ENCODE measurements at regions not wholly inside any gene's neighbourhood (a gene's known extent, or its start where the extent isn't known, plus 50 kb on each side); places are given as distances from the start of the nearest gene placed in this dataset.
"Not testable (repeated sequence)": the region's sequence is repeated elsewhere in the genome, so short reads cannot be mapped to it uniquely, and the experiment has no call there.

- Histone ChIP-seq H3K27ac (ENCODE audit: low read length) (no peak overlapping the region), H3K9me3 (ENCODE audit: control insufficient read depth in 2 of 2, low read length in 2 of 2) (no peaks in the 10 kb centered on the region), H3K9ac (ENCODE audit: low read length in 2 of 2) (no peak overlapping the region), H3K27me3 (ENCODE audit: control insufficient read depth in 1 of 2, insufficient read depth in 2 of 2, low read length in 2 of 2) (peaks cover 0 to 12% of the 10 kb centered on the region in 2 donors), H3K4me3 (ENCODE audit: low read length in 2 of 2) (no peak overlapping the region), H3K36me3 (ENCODE audit: control insufficient read depth in 2 of 2, insufficient read depth in 2 of 2, low read length in 2 of 2) (no peaks in the 10 kb centered on the region), H3K4me1 (ENCODE audit: control insufficient read depth, insufficient read depth, low read length) (no peaks in the 10 kb centered on the region)
These were observed 87.0 kb upstream of the VRK1 start for GRCh38 chr14:96710060-96710666.

DNA sequence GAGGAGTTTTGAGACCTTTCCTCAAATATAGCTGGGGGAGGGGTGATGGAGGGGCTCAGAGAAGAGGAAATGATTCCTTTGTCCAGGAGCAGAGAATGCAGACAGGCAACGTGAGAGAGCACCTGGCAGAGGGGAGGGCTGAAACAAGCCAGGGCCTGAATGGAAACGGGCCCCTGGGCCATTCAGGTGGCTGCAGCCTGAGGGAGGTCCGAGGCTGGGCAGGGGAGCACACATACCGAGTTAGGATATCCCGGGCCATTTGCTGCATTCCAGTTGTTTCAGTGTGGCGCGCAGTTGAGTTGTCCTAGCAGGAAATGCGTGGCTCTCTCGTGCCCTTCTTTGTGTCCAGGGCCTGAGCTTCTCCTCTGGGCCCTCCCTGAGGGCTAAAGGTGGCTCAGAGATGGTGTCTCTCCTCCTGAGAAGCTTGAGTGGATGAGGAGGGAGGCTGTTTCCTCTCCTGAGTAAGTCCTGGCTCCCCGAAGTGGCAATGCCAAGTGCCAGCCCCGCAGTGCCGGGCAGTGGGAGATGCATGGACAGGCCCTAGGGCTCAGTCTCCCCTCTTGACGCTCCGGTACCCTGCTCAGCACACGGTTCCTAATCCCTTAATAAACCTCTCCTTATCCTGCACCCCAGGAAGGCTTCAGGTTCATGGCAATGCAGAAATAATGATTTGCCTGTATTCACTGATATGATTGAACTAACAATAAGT is 85.5 kb upstream of the VRK1 start:
- no peak overlapping the region for H3K4me3 ChIP-seq (ENCODE audit: low read length in 2 of 2)
- no peak overlapping the region for H3K27ac ChIP-seq (ENCODE audit: low read length)
- no peaks in the 10 kb centered on the region for H3K36me3 ChIP-seq (ENCODE audit: control insufficient read depth in 2 of 2, insufficient read depth in 2 of 2, low read length in 2 of 2)
- no peak overlapping the region for H3K9ac ChIP-seq (ENCODE audit: low read length in 2 of 2)
- no peaks in the 10 kb centered on the region for H3K4me1 ChIP-seq (ENCODE audit: control insufficient read depth, insufficient read depth, low read length)
- peaks cover 0 to 12% of the 10 kb centered on the region in 2 donors for H3K27me3 ChIP-seq (ENCODE audit: control insufficient read depth in 1 of 2, insufficient read depth in 2 of 2, low read length in 2 of 2)
- H3K9me3 ChIP-seq (ENCODE audit: control insufficient read depth in 2 of 2, low read length in 2 of 2): no peaks in the 10 kb centered on the region

DNA sequence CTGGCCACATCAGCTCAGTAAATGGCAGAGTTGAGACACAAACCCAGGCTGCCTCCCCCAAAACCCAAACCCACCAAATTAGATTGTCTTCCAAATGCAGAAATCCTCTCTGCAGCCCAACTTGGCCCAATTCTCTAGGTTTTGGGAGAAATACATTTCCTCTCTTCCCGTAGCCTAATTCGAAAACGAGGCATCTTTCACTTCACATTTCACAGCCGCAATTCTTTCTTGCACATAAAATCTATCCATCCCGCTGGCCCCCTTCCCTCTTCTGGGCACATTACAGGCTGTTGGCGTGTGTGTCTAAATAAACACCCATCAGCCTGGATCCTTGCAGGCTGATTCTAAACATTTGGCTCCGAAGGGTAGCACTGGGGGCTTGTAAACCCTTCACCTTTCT is 83.8 kb upstream of the VRK1 start:
- Histone ChIP-seq H3K9me3 (ENCODE audit: control insufficient read depth in 2 of 2, low read length in 2 of 2) (no peaks in the 10 kb centered on the region), H3K27me3 (ENCODE audit: control insufficient read depth in 1 of 2, insufficient read depth in 2 of 2, low read length in 2 of 2) (peaks cover 0 to 12% of the 10 kb centered on the region in 2 donors), H3K4me3 (ENCODE audit: low read length in 2 of 2) (no peak overlapping the region), H3K4me1 (ENCODE audit: control insufficient read depth, insufficient read depth, low read length) (no peaks in the 10 kb centered on the region), H3K27ac (ENCODE audit: low read length) (no peak overlapping the region), H3K36me3 (ENCODE audit: control insufficient read depth in 2 of 2, insufficient read depth in 2 of 2, low read length in 2 of 2) (no peaks in the 10 kb centered on the region), H3K9ac (ENCODE audit: low read length in 2 of 2) (no peak overlapping the region)

GRCh38 chr14:96714537-96714936 is 82.6 kb upstream of the VRK1 start:
- not testable (repeated sequence) for H3K9ac ChIP-seq (ENCODE audit: low read length in 2 of 2); H3K9me3 ChIP-seq (ENCODE audit: control insufficient read depth in 2 of 2, low read length in 2 of 2); H3K27me3 ChIP-seq (ENCODE audit: control insufficient read depth in 1 of 2, insufficient read depth in 2 of 2, low read length in 2 of 2); H3K4me1 ChIP-seq (ENCODE audit: control insufficient read depth, insufficient read depth, low read length); H3K27ac ChIP-seq (ENCODE audit: low read length); H3K4me3 ChIP-seq (ENCODE audit: low read length in 2 of 2); H3K36me3 ChIP-seq (ENCODE audit: control insufficient read depth in 2 of 2, insufficient read depth in 2 of 2, low read length in 2 of 2)

- Histone ChIP-seq H3K27me3 (ENCODE audit: control insufficient read depth in 1 of 2, insufficient read depth in 2 of 2, low read length in 2 of 2) (peaks cover 0 to 2% of the 10 kb centered on the region in 2 donors), H3K36me3 (ENCODE audit: control insufficient read depth in 2 of 2, insufficient read depth in 2 of 2, low read length in 2 of 2) (no peaks in the 10 kb centered on the region), H3K9me3 (ENCODE audit: control insufficient read depth in 2 of 2, low read length in 2 of 2) (no peaks in the 10 kb centered on the region), H3K9ac (ENCODE audit: low read length in 2 of 2) (no peak overlapping the region), H3K27ac (ENCODE audit: low read length) (no peak overlapping the region), H3K4me3 (ENCODE audit: low read length in 2 of 2) (no peak overlapping the region), H3K4me1 (ENCODE audit: control insufficient read depth, insufficient read depth, low read length) (no peaks in the 10 kb centered on the region)
These were observed 80.1 kb upstream of the VRK1 start for GRCh38 chr14:96717116-96717515.

DNA sequence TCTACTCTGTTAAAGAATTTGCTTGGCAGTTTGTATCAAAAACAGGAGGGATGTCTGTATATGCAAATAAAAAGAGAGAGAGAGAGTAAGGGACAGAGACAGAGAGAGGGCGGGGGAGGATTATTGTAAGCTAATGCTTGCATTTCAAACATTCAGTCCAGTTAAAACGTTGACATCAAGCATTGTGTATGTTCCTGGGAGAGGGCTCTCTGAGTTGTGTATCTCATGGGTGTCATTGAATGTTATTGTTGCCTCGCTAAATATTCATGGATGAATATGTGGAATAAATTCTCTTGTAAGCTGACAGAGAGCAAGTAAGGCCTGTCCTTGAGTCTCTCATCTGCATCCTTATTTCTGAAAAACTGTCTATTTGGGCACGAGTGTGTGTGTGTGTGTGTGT is 78.8 kb upstream of the VRK1 start:
- Histone ChIP-seq H3K27me3 (ENCODE audit: control insufficient read depth in 1 of 2, insufficient read depth in 2 of 2, low read length in 2 of 2) (peaks cover 0 to 2% of the 10 kb centered on the region in 2 donors), H3K27ac (ENCODE audit: low read length) (no peak overlapping the region), H3K9ac (ENCODE audit: low read length in 2 of 2) (no peak overlapping the region)

GRCh38 chr14:96720702-96721101 is 76.5 kb upstream of the VRK1 start:
- not testable (repeated sequence) for H3K4me3 ChIP-seq (ENCODE audit: low read length in 2 of 2); H3K9me3 ChIP-seq (ENCODE audit: control insufficient read depth in 2 of 2, low read length in 2 of 2); H3K4me1 ChIP-seq (ENCODE audit: control insufficient read depth, insufficient read depth, low read length); H3K27ac ChIP-seq (ENCODE audit: low read length); H3K36me3 ChIP-seq (ENCODE audit: control insufficient read depth in 2 of 2, insufficient read depth in 2 of 2, low read length in 2 of 2); H3K27me3 ChIP-seq (ENCODE audit: control insufficient read depth in 1 of 2, insufficient read depth in 2 of 2, low read length in 2 of 2); H3K9ac ChIP-seq (ENCODE audit: low read length in 2 of 2)

More for the DNA sequence above, 78.8 kb upstream of the VRK1 start:
- no peak overlapping the region for H3K4me3 ChIP-seq (ENCODE audit: low read length in 2 of 2)
- no peaks in the 10 kb centered on the region for H3K9me3 ChIP-seq (ENCODE audit: control insufficient read depth in 2 of 2, low read length in 2 of 2)
- H3K4me1 ChIP-seq (ENCODE audit: control insufficient read depth, insufficient read depth, low read length): no peaks in the 10 kb centered on the region
- H3K36me3 ChIP-seq (ENCODE audit: control insufficient read depth in 2 of 2, insufficient read depth in 2 of 2, low read length in 2 of 2): no peaks in the 10 kb centered on the region

DNA sequence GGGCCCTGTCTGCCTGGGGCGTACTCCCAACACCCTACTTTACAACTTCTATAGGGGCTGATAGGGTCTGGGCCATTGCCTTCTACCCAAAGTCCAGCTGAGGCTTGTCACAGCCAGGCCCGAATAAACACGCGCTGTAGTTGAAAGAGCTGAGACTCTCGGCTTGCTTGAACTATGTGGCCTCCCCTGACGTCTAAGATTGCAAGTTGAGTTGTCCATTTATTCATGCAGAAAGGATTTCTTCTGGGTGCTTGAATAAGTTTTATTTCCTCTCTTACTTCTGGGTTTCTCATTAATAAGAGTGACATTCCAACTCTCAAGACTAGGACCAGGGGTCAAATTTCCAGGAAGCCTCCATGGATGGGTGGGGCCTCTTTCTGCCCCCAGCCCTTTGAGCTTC is 74.4 kb upstream of the VRK1 start:
- H3K4me1 ChIP-seq (ENCODE audit: control insufficient read depth, insufficient read depth, low read length): no peaks in the 10 kb centered on the region
- peaks cover 0 to 3% of the 10 kb centered on the region in 2 donors for H3K27me3 ChIP-seq (ENCODE audit: control insufficient read depth in 1 of 2, insufficient read depth in 2 of 2, low read length in 2 of 2)
- H3K4me3 ChIP-seq (ENCODE audit: low read length in 2 of 2): no peak overlapping the region
- H3K9ac ChIP-seq (ENCODE audit: low read length in 2 of 2): no peak overlapping the region
- no peak overlapping the region for H3K27ac ChIP-seq (ENCODE audit: low read length)
- H3K9me3 ChIP-seq (ENCODE audit: control insufficient read depth in 2 of 2, low read length in 2 of 2): peaks cover 2 to 5% of the 10 kb centered on the region in 2 donors
- no peaks in the 10 kb centered on the region for H3K36me3 ChIP-seq (ENCODE audit: control insufficient read depth in 2 of 2, insufficient read depth in 2 of 2, low read length in 2 of 2)

DNA sequence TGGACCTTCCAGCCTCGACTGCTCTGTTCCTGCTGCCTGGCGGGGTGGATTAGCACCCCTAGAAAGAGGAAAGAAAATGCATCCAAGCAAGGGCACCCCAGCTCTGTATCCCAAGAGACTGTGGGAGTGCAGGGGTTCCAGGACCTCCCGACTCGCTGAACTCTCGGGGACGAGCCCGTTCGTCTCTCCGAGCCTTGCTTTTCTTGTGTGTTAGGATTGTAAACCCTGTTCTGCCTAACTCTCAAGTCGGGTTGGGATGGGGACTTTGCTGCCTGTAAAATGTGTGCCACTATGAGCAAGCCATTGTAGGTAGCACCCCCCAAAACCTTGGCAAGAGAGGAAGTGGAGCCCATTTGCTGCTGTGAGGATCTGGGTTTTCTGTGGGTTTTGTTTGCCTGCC is 73.2 kb upstream of the VRK1 start:
- no peaks in the 10 kb centered on the region for H3K4me1 ChIP-seq (ENCODE audit: control insufficient read depth, insufficient read depth, low read length)
- peaks cover 2 to 5% of the 10 kb centered on the region in 2 donors for H3K9me3 ChIP-seq (ENCODE audit: control insufficient read depth in 2 of 2, low read length in 2 of 2)
- H3K27ac ChIP-seq (ENCODE audit: low read length): no peak overlapping the region
- H3K9ac ChIP-seq (ENCODE audit: low read length in 2 of 2): no peak overlapping the region
- H3K4me3 ChIP-seq (ENCODE audit: low read length in 2 of 2): no peak overlapping the region
- no peaks in the 10 kb centered on the region for H3K36me3 ChIP-seq (ENCODE audit: control insufficient read depth in 2 of 2, insufficient read depth in 2 of 2, low read length in 2 of 2)
- H3K27me3 ChIP-seq (ENCODE audit: control insufficient read depth in 1 of 2, insufficient read depth in 2 of 2, low read length in 2 of 2): peaks cover 0 to 7% of the 10 kb centered on the region in 2 donors

DNA sequence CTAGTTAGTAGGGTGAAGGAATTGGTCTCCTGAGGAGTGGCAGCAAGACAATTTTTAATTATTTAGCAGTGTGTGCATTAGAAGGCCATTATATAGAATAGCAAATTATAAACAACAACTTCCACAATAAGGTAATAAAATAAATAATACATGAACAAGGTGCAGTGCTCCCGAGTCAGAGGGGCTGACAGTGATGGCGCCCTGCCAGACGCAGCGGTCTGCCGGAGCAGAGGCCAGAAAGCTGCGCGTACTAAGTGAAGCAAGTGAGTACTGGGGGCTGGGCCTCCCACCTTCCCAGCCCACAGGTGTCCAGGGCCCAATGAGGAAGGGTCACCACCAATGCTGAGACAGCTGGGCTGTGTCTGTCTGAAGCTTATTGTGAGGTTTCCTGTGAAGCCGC is 72.0 kb upstream of the VRK1 start:
- no peaks in the 10 kb centered on the region for H3K36me3 ChIP-seq (ENCODE audit: control insufficient read depth in 2 of 2, insufficient read depth in 2 of 2, low read length in 2 of 2)
- H3K4me3 ChIP-seq (ENCODE audit: low read length in 2 of 2): no peak overlapping the region
- H3K9ac ChIP-seq (ENCODE audit: low read length in 2 of 2): no peak overlapping the region
- H3K4me1 ChIP-seq (ENCODE audit: control insufficient read depth, insufficient read depth, low read length): no peaks in the 10 kb centered on the region
- H3K27me3 ChIP-seq (ENCODE audit: control insufficient read depth in 1 of 2, insufficient read depth in 2 of 2, low read length in 2 of 2): peaks cover 0 to 7% of the 10 kb centered on the region in 2 donors
- no peak overlapping the region for H3K27ac ChIP-seq (ENCODE audit: low read length)
- H3K9me3 ChIP-seq (ENCODE audit: control insufficient read depth in 2 of 2, low read length in 2 of 2): peaks cover 2 to 5% of the 10 kb centered on the region in 2 donors

- H3K4me1 ChIP-seq (ENCODE audit: control insufficient read depth, insufficient read depth, low read length): no peaks in the 10 kb centered on the region
- H3K9me3 ChIP-seq (ENCODE audit: control insufficient read depth in 2 of 2, low read length in 2 of 2): peaks cover 2 to 5% of the 10 kb centered on the region in 2 donors
- no peaks in the 10 kb centered on the region for H3K36me3 ChIP-seq (ENCODE audit: control insufficient read depth in 2 of 2, insufficient read depth in 2 of 2, low read length in 2 of 2)
- H3K9ac ChIP-seq (ENCODE audit: low read length in 2 of 2): no peak overlapping the region
- peaks cover 0 to 7% of the 10 kb centered on the region in 2 donors for H3K27me3 ChIP-seq (ENCODE audit: control insufficient read depth in 1 of 2, insufficient read depth in 2 of 2, low read length in 2 of 2)
- no peak overlapping the region for H3K27ac ChIP-seq (ENCODE audit: low read length)
- H3K4me3 ChIP-seq (ENCODE audit: low read length in 2 of 2): no peak overlapping the region
These were observed 70.1 kb upstream of the VRK1 start for GRCh38 chr14:96727073-96727472.

All from stomach smooth muscle (tissue), 2 donors.